ENCODE measurements at regions not wholly inside any gene's neighbourhood (a gene's known extent, or its start where the extent isn't known, plus 50 kb on each side); places are given as distances from the start of the nearest gene placed in this dataset.

DNA sequence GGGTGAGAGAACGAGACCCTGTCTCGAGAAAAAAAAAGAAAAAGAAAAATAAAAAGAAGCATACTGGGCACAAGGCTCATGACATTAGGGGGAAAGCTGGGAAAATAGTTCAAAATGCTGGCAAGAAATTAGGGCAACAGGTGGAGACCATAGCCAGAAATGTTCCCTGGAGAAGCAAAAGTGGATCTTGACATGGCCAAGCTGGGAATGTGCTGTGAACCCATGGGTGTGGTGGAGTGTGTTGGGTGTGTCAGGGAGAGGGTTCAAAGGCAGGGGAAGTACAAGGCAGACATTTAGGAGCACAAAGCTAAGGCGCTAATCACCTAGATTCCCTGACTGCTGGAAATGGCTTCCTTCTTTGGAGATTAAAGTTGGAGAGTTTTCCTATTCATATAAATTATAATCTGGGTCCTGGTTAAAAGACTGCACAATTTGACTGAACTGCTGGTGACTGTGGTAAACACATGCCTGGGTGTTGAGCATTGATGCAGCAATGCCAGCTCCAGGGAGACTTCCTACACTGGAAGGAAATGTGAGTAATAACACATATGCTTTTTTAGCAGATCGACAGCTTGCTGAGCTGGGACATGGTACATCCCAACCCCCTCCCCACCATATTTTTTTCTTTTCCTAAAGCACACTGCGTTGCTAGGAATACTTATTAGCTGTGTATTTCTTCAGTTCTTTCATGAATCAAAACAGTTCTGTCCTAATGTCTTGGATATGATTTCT, 70.1 kb upstream of the ARHGAP21 start:
- peak; percentile 5 for DNase-seq

DNA sequence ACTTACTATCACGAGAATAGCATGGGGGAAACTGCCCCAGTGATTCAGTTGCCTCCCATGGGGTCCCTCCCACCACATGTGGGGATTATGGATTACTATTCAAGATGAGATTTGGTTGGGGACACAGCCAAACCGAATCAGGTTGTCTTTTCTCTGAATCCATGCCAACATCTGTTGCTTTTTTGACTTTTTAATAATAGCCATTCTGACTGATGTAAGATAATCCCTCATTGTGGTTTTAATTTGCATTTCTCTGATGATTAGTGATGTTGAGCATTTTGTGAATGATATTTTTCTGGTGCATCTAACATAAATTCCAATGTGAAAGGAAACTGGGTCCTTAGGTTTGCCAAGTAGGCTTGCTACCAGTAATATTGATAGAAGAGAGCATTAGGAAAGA, 69.0 kb upstream of the ARHGAP21 start:
- no peak for DNase-seq

DNA sequence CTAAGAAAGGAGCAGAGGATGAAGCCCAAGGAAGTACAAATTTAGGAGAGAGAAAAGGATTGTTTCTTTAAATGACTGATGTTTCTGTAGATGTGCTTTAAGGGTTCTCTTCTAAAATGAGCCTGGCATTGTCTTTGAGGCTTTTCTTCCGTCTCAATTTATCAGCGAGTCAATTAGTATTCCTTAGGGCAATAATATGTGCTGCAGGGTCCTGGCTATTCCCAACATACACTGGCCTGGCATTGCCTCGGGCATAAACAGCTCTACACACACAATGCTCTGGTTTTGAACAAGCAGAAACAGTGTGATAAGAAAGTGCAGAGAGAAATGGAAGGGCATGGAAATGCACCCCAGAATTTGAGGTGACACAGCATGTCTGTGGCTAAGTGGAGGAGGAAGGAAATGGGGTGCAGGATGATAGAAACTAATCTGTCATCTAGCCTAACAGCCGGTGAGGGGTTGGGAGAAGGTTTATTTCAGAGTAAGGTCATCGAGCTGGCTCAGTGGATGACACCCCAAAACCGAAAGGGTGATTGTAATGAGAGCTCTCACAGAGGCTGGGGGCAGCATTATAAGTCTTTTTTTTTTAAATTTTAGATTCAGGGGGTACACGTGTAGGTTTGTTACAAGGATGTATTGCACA, 67.5 kb upstream of the ARHGAP21 start:
- DNase-seq: no peak

DNA sequence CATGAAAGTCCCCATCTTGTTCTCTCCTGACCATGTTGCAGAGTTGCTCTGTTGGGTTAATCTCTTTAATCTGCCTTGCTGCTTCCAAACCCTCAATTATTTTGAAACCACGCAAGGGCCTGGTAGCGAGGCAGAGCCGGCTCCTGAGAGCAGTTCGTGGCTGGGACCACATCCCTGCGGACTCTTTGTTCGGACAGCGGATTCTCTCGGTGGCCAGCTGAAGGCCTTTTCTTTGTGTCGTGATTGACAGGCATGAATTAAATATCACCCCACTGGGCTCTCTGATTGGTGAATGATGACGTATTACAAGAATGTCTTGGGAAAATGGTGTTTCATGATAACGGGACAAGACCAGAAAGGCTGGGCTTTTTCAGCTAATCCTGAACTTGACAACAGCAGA, 66.9 kb upstream of the ARHGAP21 start:
- no peak for DNase-seq

DNA sequence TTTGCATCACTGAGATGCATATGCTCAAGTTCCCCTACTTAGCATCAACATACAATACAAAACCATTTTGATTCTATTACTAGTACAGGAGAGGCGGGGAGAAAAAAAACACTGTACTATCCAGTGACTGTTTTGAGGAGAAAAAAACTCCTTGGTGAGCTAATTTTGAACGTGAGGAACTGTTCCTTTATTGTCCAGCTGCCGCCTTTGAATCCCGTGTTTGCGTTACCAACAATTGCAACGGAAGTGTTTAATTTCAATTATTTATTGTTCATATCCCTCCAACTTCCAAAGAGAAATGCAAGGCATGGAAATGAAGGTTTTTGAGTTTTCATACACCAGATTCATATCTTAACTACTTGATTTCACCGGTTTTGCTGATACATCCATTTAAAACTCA, 66.4 kb upstream of the ARHGAP21 start:
- DNase-seq: no peak

DNA sequence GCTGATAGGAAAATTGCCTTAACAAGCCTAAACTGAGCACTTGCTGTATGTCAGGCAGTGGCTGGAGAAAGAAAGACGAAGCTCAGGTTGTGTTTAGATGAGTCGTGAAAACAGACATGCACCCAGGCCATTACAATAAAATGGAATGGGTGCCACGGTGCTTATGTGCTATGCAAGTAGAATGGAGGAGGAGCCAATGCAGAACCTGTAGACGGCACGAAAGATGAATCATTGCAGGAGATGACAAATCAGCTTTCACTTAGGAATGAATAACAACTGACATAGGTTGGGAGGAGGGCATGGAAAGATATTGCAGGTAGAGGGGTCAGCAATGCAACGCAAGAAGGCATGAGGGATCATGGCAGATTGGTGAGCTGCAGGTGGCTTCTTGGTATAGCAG, 61.2 kb upstream of the ARHGAP21 start:
- DNase-seq: no peak

DNA sequence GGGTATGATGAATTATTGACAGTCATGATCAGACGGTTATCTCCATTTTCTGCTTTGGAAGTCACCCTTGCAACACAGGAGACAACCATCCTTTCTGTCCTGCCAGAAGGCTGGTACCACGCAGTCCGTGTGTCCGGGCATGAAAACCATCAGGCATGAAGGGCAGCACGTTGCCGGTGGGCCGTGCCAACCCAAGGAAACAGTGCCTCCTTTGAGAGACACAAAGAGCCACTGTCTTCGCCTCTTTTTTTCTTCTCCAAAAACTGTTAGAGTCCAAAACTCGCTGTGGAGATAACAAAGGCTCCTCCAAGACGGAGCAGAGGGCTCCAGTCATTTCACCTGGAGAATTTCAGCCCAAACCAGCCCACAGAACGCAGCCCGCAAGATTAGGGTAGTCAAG, 60.4 kb upstream of the ARHGAP21 start:
- no peak for DNase-seq

DNA sequence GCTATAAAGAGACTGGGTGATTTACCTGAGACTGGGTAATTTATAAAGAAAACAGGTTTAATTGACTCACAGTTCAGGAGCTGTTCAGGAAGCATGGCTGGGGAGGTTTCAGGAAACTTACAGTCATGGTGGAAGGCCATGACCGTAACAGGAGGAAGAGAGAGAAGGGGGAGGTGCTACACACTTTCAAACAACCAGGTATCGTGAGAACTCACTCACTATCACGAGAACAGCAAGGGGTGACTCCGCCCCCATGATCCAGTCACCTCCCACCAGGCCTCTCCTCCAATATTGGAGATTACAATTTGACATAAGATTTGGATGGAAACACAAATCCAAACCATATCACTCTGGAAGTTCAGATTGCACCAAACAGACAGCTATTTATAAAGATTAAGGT, 59.8 kb upstream of the ARHGAP21 start:
- no peak for DNase-seq

DNA sequence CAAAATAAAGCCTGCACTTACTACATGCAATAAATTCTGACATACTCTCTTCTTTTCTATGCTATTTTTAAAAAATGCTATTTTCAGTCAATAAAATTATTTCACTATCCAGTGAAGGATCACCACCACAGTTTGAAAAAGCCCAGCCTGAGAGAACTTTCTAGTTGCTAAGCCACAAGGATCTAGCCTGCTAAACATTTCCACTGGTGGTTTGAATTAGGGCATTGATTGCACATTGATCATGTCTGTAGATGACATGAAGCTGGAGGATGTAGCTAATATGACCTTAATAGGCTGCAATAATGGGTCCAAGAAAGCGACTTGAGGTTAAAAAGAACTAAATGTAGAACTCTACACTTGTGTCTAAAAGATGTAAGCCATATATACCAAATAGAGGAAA, 56.0 kb upstream of the ARHGAP21 start:
- DNase-seq: no peak

DNA sequence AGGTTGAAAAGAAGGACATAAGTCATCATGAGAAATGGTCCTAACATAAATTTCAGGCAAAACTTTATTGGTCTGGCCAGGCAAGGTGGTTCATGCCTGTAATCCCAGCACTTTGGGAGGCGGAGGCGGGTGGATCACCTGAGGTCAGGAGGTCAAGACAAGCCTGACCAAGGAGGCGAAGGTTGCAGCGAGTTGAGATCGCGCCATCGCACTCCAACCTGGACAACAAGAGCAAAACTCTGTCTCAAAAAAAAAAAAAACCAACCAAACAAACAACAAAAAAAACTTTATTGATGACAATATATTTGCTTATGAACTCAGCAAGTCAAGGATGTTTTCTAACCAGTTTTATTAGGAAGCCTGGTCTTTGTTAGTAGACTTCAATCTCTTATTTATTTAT, 54.6 kb upstream of the ARHGAP21 start:
- no peak for DNase-seq

DNA sequence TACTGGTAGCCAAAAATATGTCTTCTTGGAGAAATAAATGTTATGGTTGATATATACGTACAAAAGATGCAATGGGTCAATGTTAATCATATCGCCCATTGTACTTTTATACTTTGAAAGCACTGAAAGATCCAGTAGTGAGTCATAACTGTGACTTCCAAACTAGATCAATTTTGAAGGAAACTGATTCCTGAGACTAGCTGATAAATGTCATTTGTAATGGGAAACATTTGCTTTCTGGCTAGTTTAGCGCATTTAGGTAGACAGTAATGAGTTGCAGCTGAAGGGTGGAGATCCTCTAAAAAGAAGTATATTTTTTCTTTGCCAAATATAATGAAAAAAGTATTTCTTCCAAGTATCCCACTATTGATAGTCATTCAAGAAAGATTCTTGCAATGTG, 53.5 kb upstream of the ARHGAP21 start:
- no peak for DNase-seq

DNA sequence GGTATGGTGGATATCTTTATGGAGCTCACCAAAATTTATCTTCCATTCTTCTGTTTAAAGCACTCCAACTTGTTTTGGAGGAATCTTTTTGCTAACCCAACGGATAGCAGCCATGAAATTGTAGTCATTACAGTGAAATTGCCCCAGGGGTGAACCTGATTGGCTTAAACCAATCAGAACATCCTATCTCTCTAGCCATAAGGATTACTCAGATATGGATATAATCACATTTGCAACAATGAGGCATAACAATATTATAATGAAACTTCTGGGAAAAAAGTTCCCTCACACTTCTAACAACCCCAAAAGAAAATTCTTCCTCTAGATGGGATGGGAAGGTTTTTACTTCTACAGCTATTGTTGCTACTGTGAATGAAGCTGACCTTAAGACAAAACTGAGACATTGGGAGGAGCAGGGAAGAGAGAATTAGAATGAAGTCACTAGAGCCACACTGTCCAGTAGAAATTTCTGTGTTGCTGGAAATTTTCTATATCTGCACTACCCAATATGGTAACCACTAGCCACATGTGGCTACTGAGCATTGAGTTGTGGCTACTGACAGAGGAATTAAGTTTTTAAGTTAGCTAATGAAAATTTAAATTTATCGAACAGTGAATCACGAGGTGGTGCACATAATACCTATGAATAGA, 50.4 kb upstream of the ARHGAP21 start:
- DNase-seq: no peak
